ENCODE measurements at regions not wholly inside any gene's neighbourhood (a gene's known extent, or its start where the extent isn't known, plus 50 kb on each side); places are given as distances from the start of the nearest gene placed in this dataset.

DNA sequence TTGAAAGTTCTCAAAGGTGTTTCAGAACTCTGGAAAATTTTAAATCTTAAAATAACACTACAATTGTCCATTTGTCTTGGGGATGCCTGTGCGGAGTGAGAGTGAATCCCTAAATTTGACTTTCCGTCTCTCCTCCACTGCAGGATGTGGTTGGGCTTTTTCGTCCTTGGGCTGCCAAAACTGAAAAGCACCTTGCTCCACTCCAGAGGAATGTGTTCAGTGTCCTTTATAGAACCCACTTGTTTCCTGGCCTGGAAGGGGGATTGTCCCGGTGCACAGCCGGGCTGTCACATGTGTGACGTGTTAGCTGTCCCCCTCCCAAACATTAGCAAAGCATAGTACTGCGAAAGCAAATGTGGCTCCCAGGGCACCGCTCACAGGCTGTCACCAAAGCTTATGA is 69.6 kb upstream of the ATP10A start:
- no peak for TF ChIP-seq GATA2 (IDR thresholded peaks at IDR 0.05; ENCODE audit: low read depth, low read length)
- no peak for TF ChIP-seq GATA3 (IDR thresholded peaks at IDR 0.05; ENCODE audit: low read depth, low read length)

All from SH-SY5Y (cell line).